OCI-LY7 (cell line): ENCODE measurements at regions not wholly inside any gene's neighbourhood (a gene's known extent, or its start where the extent isn't known, plus 50 kb on each side); places are given as distances from the start of the nearest gene placed in this dataset.

Source experiments
- BruUV-seq: library from RNA; stranded (reverse); fragments of 400-500 nt; replicated peaks from 2 replicates; lab custom pipeline; 2021; lab: Mats Ljungman, UMichigan
- CTCF ChIA-PET: fragments of 300-600 bp; sonication (Branson Sonifier 250); formaldehyde crosslinking; loops from one replicate; lab custom pipeline; 2022; ENCODE audit warnings: antibody characterized with exemption; ENCODE audit not compliant: unreplicated experiment; lab: Charles Lee
- POLR2A ChIA-PET: fragments of 300-600 bp; sonication (Branson Sonifier 250); formaldehyde crosslinking; loops from one replicate; lab custom pipeline; 2022; ENCODE audit warnings: antibody characterized with exemption; lab: Charles Lee
- DNase-seq: peaks from one replicate; pipeline ENCODE4 v3.0.0-alpha.2; 2015; ENCODE audit warnings: low spot score
- H2AFZ ChIP-seq: fragments of 200-600 bp; sonication (generic), shearing (Covaris generic); 2 replicates; pipeline ENCODE4 v1.6.1; 2014; ENCODE audit warnings: mild to moderate bottlenecking, antibody characterized with exemption, low read length, moderate library complexity
- H3K27ac ChIP-seq: fragments of 200-600 bp; sonication (generic); 2 replicates; pipeline ENCODE4 v1.5.1; 2014; ENCODE audit warnings: mixed run types, low read depth, mild to moderate bottlenecking, moderate library complexity, low read length, inconsistent platforms; ENCODE audit not compliant: poor library complexity, severe bottlenecking
- H3K36me3 ChIP-seq: fragments of 200-600 bp; sonication (generic); 2 replicates; pipeline ENCODE4 v1.6.1; 2014; ENCODE audit warnings: mild to moderate bottlenecking, antibody characterized with exemption, low read length, moderate library complexity, mixed read lengths; ENCODE audit not compliant: insufficient read depth
- H3K4me1 ChIP-seq: fragments of 200-600 bp; sonication (generic); 2 replicates; pipeline ENCODE4 v1.5.1; 2014; ENCODE audit warnings: mild to moderate bottlenecking, low read length; ENCODE audit not compliant: insufficient read depth, poor library complexity, severe bottlenecking
- H3K4me2 ChIP-seq: fragments of 200-600 bp; sonication (generic); 2 replicates; pipeline ENCODE4 v1.6.1; 2014; ENCODE audit warnings: mild to moderate bottlenecking, low read length
- H3K4me3 ChIP-seq: fragments of 200-600 bp; sonication (generic); 2 replicates; pipeline ENCODE4 v1.5.1; 2014; ENCODE audit warnings: mild to moderate bottlenecking, low read depth, low read length; ENCODE audit not compliant: poor library complexity, severe bottlenecking
- H3K79me2 ChIP-seq: fragments of 200-600 bp; sonication (generic); 2 replicates; pipeline ENCODE4 v1.6.1; 2016; ENCODE audit warnings: low read depth, mild to moderate bottlenecking, low read length, moderate library complexity, mixed read lengths; ENCODE audit not compliant: insufficient read depth
- H3K9me2 ChIP-seq: fragments of 200-600 bp; sonication (generic); 2 replicates; pipeline ENCODE4 v1.6.1; 2016; ENCODE audit warnings: mild to moderate bottlenecking, low read length, mixed read lengths; ENCODE audit not compliant: insufficient read depth
- H3K9me3 ChIP-seq: fragments of 200-600 bp; sonication (generic); 2 replicates; pipeline ENCODE4 v1.6.1; 2014; ENCODE audit warnings: mild to moderate bottlenecking, mixed run types, low read length, mixed read lengths
- H4K20me1 ChIP-seq: fragments of 200-600 bp; sonication (generic); 2 replicates; pipeline ENCODE4 v1.6.1; 2014; ENCODE audit warnings: mild to moderate bottlenecking, antibody characterized with exemption, low read length, moderate library complexity, mixed read lengths; ENCODE audit not compliant: insufficient read depth
- CTCF ChIP-seq: fragments of 200-600 bp; sonication (generic); conservative IDR thresholded peaks from 2 replicates; pipeline ENCODE4 v1.5.1; 2014; ENCODE audit warnings: mild to moderate bottlenecking, antibody characterized with exemption, low read length, moderate library complexity, mixed read lengths
- EZH2phosphoT487 ChIP-seq: fragments of 200-600 bp; sonication (generic); IDR thresholded peaks from 2 replicates; pipeline ENCODE4 v1.6.1; 2018; ENCODE audit warnings: low read depth, borderline replicate concordance, mild to moderate bottlenecking, mixed run types, antibody characterized with exemption, low read length, moderate library complexity, mixed read lengths
- intact Hi-C: fragments of 100-400 bp; cut with micrococcal nuclease; formaldehyde crosslinking; loops from one replicate; pipeline ENCODE4 v1.10.0; 2022; ENCODE audit not compliant: unreplicated experiment

- intact Hi-C loops, result no loop called here
- Histone ChIP-seq H3K4me3 (no peak overlapping the region), H3K9me3 (no peaks in the 10 kb centered on the region), H3K36me3 (no peaks in the 10 kb centered on the region), H3K9me2 (no peaks in the 10 kb centered on the region; the same call in 1 of the 2 replicates), H3K4me1 (no peaks in the 10 kb centered on the region), H4K20me1 (no peaks in the 10 kb centered on the region), H3K79me2 (no peaks in the 10 kb centered on the region), H3K27ac (no peak overlapping the region), H3K4me2 (no peak overlapping the region), H2AFZ (no peak overlapping the region)
- DNase-seq, result no peak
- ChIA-PET CTCF (no interaction called here), POLR2A (no interaction called here)
- no TSS peak for BruUV-seq
- no peak for TF ChIP-seq EZH2phosphoT487
These were observed 94.7 kb downstream of the TSEN15 start for GRCh38 chr1:184146202-184146601.

GRCh38 chr1:184150776-184151531, 99.4 kb downstream of the TSEN15 start:
- no peaks in the 10 kb centered on the region for H3K79me2 ChIP-seq
- TF ChIP-seq CTCF (no peak), EZH2phosphoT487 (no peak)
- no peaks in the 10 kb centered on the region for H3K9me3 ChIP-seq
- no peaks in the 10 kb centered on the region; the same call in 1 of the 2 replicates for H3K9me2 ChIP-seq
- H3K27ac ChIP-seq, result no peak overlapping the region
- H4K20me1 ChIP-seq, result no peaks in the 10 kb centered on the region
- H2AFZ ChIP-seq, result no peak overlapping the region
- no peak for DNase-seq
- no peaks in the 10 kb centered on the region for H3K36me3 ChIP-seq
- ChIA-PET POLR2A (interaction anchor here (0.7 kb wide), 1 partner anchor 10 kb away, joined by 3 read pairs; no protein-coding TSS in a partner anchor), CTCF (no interaction called here)
- no TSS peak for BruUV-seq
- H3K4me1 ChIP-seq, result no peaks in the 10 kb centered on the region
- intact Hi-C loops, result no loop called here
- no peak overlapping the region for H3K4me3 ChIP-seq
- no peak overlapping the region for H3K4me2 ChIP-seq

- no TSS peak for BruUV-seq
- ChIA-PET CTCF (no interaction called here), POLR2A (no interaction called here)
- no peaks in the 10 kb centered on the region for H4K20me1 ChIP-seq
- no peak for DNase-seq
- no peaks in the 10 kb centered on the region for H3K36me3 ChIP-seq
- TF ChIP-seq EZH2phosphoT487 (no peak), CTCF (no peak)
- intact Hi-C loops, result no loop called here
- H3K4me1 ChIP-seq, result no peaks in the 10 kb centered on the region
- no peak overlapping the region for H3K4me3 ChIP-seq
- no peaks in the 10 kb centered on the region for H3K9me3 ChIP-seq
- H3K27ac ChIP-seq, result no peak overlapping the region
- no peak overlapping the region for H3K4me2 ChIP-seq
- H2AFZ ChIP-seq, result no peak overlapping the region
- H3K79me2 ChIP-seq, result no peaks in the 10 kb centered on the region
- no peaks in the 10 kb centered on the region; the same call in 1 of the 2 replicates for H3K9me2 ChIP-seq
These were observed 100.9 kb downstream of the TSEN15 start for GRCh38 chr1:184152434-184152898.
